Activated naive CD8-positive, alpha-beta T cell (primary cell): ENCODE measurements at regions not wholly inside any gene's neighbourhood (a gene's known extent, or its start where the extent isn't known, plus 50 kb on each side); places are given as distances from the start of the nearest gene placed in this dataset.
"Not testable (repeated sequence)": the region's sequence is repeated elsewhere in the genome, so short reads cannot be mapped to it uniquely, and the experiment has no call there.

ENCODE experiments used
- H3K27ac Mint-ChIP-seq: one replicate; pipeline ENCODE4 v1.8.0; 2021; ENCODE audit warnings: mixed read lengths
- H3K27me3 Mint-ChIP-seq: one replicate; pipeline ENCODE4 v1.8.0; 2021; ENCODE audit warnings: mixed read lengths
- H3K36me3 Mint-ChIP-seq: one replicate; pipeline ENCODE4 v1.8.0; 2021; ENCODE audit warnings: mixed read lengths
- H3K4me1 Mint-ChIP-seq: one replicate; pipeline ENCODE4 v1.8.0; 2021; ENCODE audit warnings: low read depth, mixed read lengths
- H3K4me3 Mint-ChIP-seq: one replicate; pipeline ENCODE4 v1.8.0; 2021; ENCODE audit warnings: mild to moderate bottlenecking, mixed read lengths
- H3K9me3 Mint-ChIP-seq: one replicate; pipeline ENCODE4 v1.8.0; 2021; ENCODE audit warnings: low read depth, mixed read lengths

DNA sequence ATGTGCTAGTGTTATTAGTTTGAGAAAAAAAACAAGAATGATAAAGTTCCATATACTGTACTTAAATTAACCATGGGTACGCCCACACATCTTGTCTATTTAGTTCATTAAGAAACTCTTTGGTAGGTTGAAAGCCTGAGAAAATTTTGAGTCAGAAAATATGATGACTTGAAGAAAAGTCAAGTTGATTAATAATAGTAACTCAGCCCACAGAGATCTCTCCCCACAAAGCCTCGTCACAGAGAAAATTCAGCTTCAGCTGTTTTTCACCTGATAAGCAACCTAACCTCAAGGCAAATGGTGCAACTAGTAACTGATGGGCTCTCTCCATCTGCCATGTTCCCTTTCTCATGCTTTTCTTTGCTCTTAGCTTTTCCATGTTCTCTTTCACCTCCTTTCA is 1021.6 kb downstream of the GATA3 start:
- H3K4me1 Mint-ChIP-seq, result peaks cover 29% of the 10 kb centered on the region
- H3K9me3 Mint-ChIP-seq, result no peaks in the 10 kb centered on the region
- no peak overlapping the region for H3K4me3 Mint-ChIP-seq
- H3K36me3 Mint-ChIP-seq, result peaks cover 6% of the 10 kb centered on the region
- H3K27me3 Mint-ChIP-seq, result no peaks in the 10 kb centered on the region
- H3K27ac Mint-ChIP-seq, result peak overlapping the region; percentile 84

DNA sequence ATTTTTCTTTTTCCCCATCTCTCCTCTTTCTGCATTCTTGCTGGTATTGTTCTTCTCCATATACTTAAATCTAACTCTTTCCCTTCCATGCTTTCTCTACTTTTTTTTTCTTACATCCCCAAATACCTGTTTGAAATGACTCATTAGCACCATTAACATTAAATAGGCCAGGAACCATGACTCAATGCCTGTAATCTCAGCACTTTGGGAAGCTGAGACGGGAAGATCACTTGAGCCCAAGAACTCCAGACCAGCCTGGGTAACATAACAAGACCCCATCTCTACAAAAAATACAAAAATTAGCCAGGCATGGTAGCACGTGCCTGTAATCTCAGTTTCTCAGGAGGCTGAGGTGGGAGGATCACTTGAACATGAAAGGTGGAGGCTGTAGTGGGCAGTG is 1026.8 kb downstream of the GATA3 start:
- Mint-ChIP-seq H3K36me3 (peaks cover 10% of the 10 kb centered on the region), H3K27ac (peak overlapping the region; percentile 4), H3K4me3 (no peak overlapping the region), H3K9me3 (peaks cover 10% of the 10 kb centered on the region), H3K27me3 (no peaks in the 10 kb centered on the region), H3K4me1 (peaks cover 31% of the 10 kb centered on the region)

DNA sequence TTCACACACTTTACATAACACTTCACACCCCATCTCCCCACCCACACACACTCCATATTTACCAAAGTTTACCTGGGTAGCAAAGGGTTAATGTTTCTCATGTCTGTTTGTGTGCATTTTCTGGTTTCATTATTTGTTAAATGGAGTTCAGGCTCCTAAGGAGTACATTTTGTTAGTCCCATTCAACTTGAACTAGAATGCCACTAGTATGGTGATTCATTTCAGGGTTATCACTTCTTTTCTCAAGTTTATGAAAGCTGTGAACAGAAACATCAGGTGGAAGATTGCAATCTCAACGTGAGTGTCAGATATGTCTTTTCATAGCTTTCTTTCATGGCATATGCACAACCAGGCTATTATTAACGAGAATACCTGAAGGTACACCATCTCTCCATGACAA is 1027.5 kb downstream of the GATA3 start:
- H3K4me3 Mint-ChIP-seq, result peak overlapping the region; percentile 25
- H3K27me3 Mint-ChIP-seq, result no peaks in the 10 kb centered on the region
- H3K9me3 Mint-ChIP-seq, result peaks cover 10% of the 10 kb centered on the region
- peaks cover 27% of the 10 kb centered on the region for H3K4me1 Mint-ChIP-seq
- H3K27ac Mint-ChIP-seq, result peak overlapping the region; percentile 90
- H3K36me3 Mint-ChIP-seq, result peaks cover 8% of the 10 kb centered on the region

DNA sequence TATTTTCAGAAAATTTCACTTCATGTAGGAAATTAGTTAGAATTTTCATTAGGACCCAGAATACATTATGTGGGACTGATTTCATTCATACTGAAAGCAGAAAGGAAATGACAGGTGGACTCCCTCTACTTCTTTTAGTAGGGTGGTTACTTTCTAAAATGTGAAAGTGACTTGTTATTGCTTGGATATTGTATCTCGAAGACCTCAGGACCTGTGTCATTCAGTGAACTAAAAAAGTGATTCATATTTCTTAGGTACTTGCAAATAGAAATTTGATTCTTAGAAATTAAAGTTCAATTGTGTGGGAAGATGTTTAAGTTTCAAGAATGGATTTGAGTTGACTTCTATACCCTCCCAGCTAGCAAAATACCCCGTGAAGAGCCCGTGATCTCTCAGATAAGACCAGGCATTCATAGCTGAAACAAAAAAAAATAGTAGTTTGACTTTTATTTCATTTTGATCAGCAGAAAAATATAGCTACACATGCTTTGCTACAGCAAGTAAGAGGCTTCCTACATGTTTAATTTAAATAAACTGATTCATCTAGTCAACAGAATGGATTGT is 1037.1 kb downstream of the GATA3 start:
- H3K9me3 Mint-ChIP-seq, result no peaks in the 10 kb centered on the region
- H3K27me3 Mint-ChIP-seq, result no peaks in the 10 kb centered on the region
- peaks cover 52% of the 10 kb centered on the region for H3K4me1 Mint-ChIP-seq
- peak overlapping the region; percentile 34 for H3K4me3 Mint-ChIP-seq
- H3K36me3 Mint-ChIP-seq, result peaks cover 4% of the 10 kb centered on the region
- H3K27ac Mint-ChIP-seq, result peak overlapping the region; percentile 87

DNA sequence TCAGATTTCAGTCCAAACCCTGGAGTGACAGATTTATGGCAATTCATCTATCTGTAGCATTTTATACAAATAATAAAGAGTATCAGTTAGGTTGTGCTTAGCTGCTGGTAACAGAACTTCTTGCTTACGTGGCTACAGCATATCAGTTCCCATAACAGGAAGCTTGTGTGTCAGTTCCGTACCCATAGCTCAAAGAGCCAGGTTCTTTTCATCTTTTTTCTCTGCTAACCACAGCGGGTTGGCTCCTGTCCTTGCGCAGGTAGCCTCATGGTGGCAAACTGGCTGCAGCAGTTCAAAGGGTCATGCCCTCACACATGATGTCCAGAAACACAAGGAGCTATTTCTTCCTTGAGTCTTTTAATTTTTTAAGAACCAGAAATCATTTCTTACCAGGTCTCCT is 1041.8 kb downstream of the GATA3 start:
- H3K27ac Mint-ChIP-seq, result peak overlapping the region; percentile 95
- H3K27me3 Mint-ChIP-seq, result no peaks in the 10 kb centered on the region
- peak overlapping the region; percentile 72 for H3K4me3 Mint-ChIP-seq
- H3K9me3 Mint-ChIP-seq, result no peaks in the 10 kb centered on the region
- peaks cover 4% of the 10 kb centered on the region for H3K36me3 Mint-ChIP-seq
- peaks cover 57% of the 10 kb centered on the region for H3K4me1 Mint-ChIP-seq

DNA sequence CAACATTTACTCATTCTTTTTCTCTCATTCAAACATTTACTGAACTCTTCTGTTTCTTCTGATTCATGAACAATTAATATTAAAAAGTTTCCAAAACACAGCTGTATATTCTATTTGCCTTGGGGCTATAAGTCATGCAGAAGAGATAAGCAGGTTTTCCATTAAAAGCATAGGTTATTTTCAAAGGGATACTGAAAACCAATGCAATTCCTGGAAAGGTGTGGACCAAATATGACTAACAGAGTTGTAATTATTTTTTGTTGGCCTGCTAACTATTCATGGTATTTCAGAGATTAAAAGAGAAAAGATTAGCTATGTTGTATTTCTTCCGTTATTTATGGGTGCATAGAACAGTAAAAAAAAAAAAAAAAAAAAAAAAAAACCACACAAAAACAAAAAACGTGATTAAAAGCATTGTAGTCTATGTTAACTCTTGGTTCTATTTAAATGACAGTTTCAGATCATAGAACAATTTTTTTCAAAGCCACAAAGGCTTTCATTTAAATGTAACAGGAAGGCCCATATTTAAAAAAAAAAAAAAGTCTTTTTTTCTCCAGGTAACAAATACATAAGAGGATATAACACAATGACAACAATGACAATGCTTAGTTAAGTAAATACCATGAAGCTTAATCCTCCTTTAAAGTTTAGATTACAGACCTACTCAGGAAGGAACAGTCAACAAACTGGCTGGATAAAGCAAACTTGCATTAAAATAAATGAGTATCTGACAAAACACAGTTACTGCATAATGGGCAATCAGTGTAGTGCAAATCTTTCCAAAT is 1042.9 kb downstream of the GATA3 start:
- H3K9me3 Mint-ChIP-seq, result no peaks in the 10 kb centered on the region
- H3K27me3 Mint-ChIP-seq, result no peaks in the 10 kb centered on the region

DNA sequence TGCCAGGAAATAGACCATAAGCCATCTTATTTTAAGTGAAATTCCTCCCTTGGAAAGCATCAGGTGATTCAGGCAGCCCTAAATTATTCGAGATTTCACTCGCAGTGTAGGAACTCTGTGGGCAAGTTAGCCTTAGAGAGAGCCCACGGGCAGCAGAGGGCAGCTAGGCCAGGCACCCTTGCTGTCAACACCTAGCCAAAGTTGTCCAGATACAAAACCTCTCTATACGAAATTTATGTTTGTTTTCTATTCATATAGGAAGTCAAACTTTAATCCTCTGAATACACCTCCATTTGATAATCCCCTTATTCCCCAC is 1043.5 kb downstream of the GATA3 start:
- no peaks in the 10 kb centered on the region for H3K27me3 Mint-ChIP-seq
- peaks cover 44% of the 10 kb centered on the region for H3K4me1 Mint-ChIP-seq
- no peak overlapping the region for H3K4me3 Mint-ChIP-seq
- peaks cover 4% of the 10 kb centered on the region for H3K36me3 Mint-ChIP-seq
- no peaks in the 10 kb centered on the region for H3K9me3 Mint-ChIP-seq
- H3K27ac Mint-ChIP-seq, result peak overlapping the region; percentile 62

More for the DNA sequence above, 1042.9 kb downstream of the GATA3 start:
- peaks cover 49% of the 10 kb centered on the region for H3K4me1 Mint-ChIP-seq
- H3K36me3 Mint-ChIP-seq, result peaks cover 4% of the 10 kb centered on the region
- H3K27ac Mint-ChIP-seq, result peak overlapping the region; percentile 62
- peak overlapping the region; percentile 18 for H3K4me3 Mint-ChIP-seq

DNA sequence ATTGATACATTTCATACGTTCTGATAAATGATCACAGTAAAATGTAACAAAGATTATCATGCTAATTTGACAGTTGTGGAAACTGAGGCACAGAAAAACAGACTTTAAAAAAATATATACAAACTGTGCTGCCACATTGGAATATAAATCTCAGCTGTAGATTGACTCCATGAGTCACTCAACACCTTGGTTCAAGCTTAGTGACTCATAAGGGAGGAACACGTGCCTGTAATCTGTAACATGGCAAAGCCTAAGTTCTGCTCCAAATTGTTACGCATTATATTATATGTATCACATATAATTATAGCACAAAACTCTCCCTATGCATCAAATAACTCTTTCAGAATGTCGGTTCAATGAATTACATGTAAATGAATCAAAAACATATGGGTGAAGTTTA is 1047.5 kb downstream of the GATA3 start:
- no peak overlapping the region for H3K4me3 Mint-ChIP-seq
- no peak overlapping the region for H3K27ac Mint-ChIP-seq
- no peaks in the 10 kb centered on the region for H3K27me3 Mint-ChIP-seq
- no peaks in the 10 kb centered on the region for H3K36me3 Mint-ChIP-seq
- H3K9me3 Mint-ChIP-seq, result no peaks in the 10 kb centered on the region
- peaks cover 18% of the 10 kb centered on the region for H3K4me1 Mint-ChIP-seq

DNA sequence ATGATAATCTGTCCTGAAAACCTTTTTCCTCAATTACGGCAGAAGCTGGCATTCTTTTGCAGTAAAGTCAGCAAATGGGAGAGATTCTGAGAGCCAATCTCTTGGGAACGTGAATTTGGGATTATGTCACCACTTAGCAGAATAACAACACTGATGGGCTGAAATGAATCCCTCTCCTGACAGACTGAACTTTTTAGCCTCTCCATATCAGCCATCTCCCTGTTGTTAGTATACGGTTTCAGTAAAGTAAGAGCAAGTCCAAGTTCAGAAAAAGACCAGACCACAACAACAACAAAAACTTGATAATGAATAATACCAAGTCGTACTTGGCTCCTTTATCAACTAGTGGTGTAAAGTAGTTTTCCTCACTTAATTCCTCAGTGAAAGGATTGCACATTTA is 1048.8 kb downstream of the GATA3 start:
- H3K36me3 Mint-ChIP-seq, result no peaks in the 10 kb centered on the region
- H3K4me1 Mint-ChIP-seq, result peaks cover 15% of the 10 kb centered on the region

DNA sequence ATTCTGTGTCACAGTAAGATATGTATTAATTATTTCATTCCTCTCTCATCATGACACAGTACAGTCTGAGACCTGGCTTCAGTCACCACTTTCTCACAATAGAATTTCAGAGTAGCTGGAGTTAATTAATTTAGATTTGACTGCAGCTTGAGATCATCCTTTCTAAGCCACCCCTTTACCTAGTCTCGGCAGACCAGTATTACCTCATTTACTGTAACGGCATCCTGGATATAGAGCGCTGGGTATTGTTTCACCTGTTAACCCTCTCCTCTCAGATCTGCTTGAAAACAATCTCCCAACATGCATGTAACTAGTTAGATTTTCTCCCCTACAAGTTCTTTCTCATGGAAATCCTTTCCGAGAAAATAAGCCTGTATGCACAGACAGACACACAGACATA is 1057.5 kb downstream of the GATA3 start:
- no peaks in the 10 kb centered on the region for H3K9me3 Mint-ChIP-seq
- H3K27me3 Mint-ChIP-seq, result no peaks in the 10 kb centered on the region
- no peak overlapping the region for H3K27ac Mint-ChIP-seq
- peaks cover 9% of the 10 kb centered on the region for H3K4me1 Mint-ChIP-seq
- no peaks in the 10 kb centered on the region for H3K36me3 Mint-ChIP-seq
- H3K4me3 Mint-ChIP-seq, result no peak overlapping the region

More for the DNA sequence above, 1048.8 kb downstream of the GATA3 start:
- no peak overlapping the region for H3K27ac Mint-ChIP-seq
- H3K27me3 Mint-ChIP-seq, result no peaks in the 10 kb centered on the region
- H3K9me3 Mint-ChIP-seq, result no peaks in the 10 kb centered on the region
- H3K4me3 Mint-ChIP-seq, result no peak overlapping the region

DNA sequence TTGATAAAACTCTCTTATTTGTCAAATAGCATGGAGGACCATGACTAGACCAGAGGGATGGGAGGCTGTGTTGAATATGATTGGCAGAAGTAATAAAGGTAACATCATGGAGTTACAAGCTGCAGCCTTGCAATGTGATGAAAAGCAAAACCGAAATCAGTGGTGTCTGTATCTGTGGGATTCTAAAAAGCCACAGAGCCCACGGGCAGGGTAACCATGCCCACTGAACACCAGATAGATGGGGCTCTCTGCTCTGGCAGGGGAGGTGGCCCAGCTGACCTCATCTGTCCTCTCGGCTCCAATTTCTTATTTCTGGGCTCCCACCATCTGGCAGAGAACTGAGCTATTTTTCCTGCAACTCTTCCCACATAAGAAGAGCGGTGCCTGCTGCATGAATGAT is 1072.2 kb downstream of the GATA3 start:
- H3K4me1 Mint-ChIP-seq, result no peaks in the 10 kb centered on the region
- no peak overlapping the region for H3K27ac Mint-ChIP-seq
- H3K9me3 Mint-ChIP-seq, result peaks cover 11% of the 10 kb centered on the region
- H3K36me3 Mint-ChIP-seq, result peaks cover 1% of the 10 kb centered on the region
- H3K27me3 Mint-ChIP-seq, result no peaks in the 10 kb centered on the region
- H3K4me3 Mint-ChIP-seq, result no peak overlapping the region

DNA sequence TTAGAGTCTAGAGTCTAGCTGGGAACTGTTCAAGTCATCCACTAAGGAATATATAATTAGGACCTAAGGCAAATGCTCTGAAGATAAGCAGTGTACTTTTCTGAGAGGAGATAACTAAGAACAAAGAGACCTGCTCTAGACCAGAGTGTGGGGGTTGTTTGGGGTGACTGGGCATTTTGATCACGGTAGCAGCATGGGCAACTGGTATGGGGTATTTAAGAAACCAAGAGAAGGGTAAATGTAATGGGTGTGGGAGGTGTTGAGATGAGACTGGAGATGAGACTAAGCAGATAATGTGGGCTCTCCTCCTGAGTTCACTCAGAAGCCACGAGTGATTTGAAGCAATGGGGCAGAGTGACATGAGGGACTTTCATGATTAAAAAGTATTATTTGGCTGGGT is 1082.9 kb downstream of the GATA3 start:
- Mint-ChIP-seq H3K27ac (peak overlapping the region; percentile 12), H3K9me3 (no peaks in the 10 kb centered on the region), H3K4me3 (no peak overlapping the region), H3K27me3 (no peaks in the 10 kb centered on the region), H3K36me3 (no peaks in the 10 kb centered on the region), H3K4me1 (peaks cover 4% of the 10 kb centered on the region)

DNA sequence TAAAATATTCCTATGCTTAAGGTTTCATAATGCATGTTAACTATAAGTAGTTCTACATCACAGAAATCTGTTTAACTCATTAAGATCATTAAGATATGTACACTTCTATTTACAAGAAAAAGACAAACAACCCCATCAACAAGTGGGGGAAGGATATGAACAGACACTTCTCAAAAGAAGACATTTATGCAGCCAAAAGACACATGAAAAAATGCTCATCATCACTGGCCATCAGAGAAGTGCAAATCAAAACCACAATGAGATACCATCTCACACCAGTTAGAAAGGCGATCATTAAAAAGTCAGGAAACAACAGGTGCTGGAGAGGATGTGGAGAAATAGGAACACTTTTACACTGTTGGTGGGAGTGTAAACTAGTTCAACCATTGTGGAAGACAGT is 1084.3 kb downstream of the GATA3 start:
- H3K4me1 Mint-ChIP-seq, H3K4me3 Mint-ChIP-seq, H3K36me3 Mint-ChIP-seq, H3K27me3 Mint-ChIP-seq, H3K27ac Mint-ChIP-seq, H3K9me3 Mint-ChIP-seq: not testable (repeated sequence)

DNA sequence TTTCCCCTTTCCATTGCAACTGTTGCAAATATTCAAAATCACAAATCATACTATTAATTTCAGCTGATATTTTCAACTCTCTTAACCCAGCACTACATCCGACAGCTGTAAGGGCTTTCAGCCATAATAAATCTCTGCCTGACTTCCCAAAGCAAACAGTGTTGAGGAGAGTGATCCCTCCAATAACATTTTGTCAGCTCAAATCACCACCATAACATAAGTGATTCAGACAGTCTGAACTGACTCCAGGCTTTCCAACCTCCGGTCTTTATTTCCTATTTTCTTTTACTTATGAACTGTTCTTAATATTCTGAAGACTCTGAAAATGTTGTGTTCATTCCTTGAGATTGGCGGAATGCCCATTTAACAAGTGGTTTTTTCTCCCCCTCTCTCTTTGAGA is 1085.9 kb downstream of the GATA3 start:
- Mint-ChIP-seq H3K27me3 (no peaks in the 10 kb centered on the region), H3K36me3 (no peaks in the 10 kb centered on the region), H3K4me1 (peaks cover 4% of the 10 kb centered on the region), H3K4me3 (no peak overlapping the region), H3K9me3 (peaks cover 2% of the 10 kb centered on the region), H3K27ac (no peak overlapping the region)

DNA sequence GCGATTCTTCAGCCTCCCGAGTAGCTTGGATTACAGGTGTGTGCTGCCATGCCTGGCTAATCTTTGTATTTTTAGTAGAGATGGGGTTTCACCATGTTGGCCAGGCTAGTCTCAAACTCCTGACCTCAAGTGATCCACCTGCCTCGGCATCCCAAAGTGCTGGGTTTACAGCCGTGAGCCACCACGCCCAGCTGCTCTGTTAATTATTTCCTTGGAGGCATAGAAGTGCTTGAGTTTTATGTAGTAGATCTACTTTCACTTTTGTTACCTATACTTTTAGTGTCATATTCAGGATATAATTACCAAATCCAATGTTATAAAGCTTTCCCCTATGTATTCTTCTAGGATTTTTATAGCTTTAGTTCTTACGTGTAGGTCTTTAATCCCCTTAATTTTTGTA is 1093.0 kb downstream of the GATA3 start:
- peaks cover 4% of the 10 kb centered on the region for H3K36me3 Mint-ChIP-seq

DNA sequence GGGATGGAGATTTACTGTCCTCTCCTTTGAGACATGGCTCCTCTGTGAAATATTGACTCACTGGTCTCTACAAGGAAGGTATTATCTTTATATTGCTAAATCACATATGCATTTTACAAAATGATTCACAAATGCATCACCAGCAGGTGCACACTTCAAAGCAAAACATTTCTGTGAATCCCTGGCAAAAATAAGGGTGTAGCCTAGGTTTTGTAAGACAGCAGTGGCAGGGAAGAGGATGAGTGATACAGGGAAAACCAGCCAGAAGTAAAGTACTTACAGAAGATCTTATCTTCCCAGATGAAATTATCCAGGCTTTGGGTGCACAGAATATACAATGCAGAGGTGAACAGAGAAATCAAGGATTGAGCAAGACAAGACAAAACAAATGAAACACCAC is 1094.6 kb downstream of the GATA3 start:
- H3K36me3 Mint-ChIP-seq, result peaks cover 4% of the 10 kb centered on the region
- no peak overlapping the region for H3K27ac Mint-ChIP-seq
- no peaks in the 10 kb centered on the region for H3K4me1 Mint-ChIP-seq
- H3K9me3 Mint-ChIP-seq, result peaks cover 12% of the 10 kb centered on the region
- no peaks in the 10 kb centered on the region for H3K27me3 Mint-ChIP-seq
- H3K4me3 Mint-ChIP-seq, result no peak overlapping the region

More for the DNA sequence above, 1093.0 kb downstream of the GATA3 start:
- Mint-ChIP-seq H3K9me3 (peaks cover 12% of the 10 kb centered on the region), H3K4me3 (no peak overlapping the region), H3K27ac (no peak overlapping the region), H3K4me1 (no peaks in the 10 kb centered on the region), H3K27me3 (no peaks in the 10 kb centered on the region)
